ENCODE measurements at regions not wholly inside any gene's neighbourhood (a gene's known extent, or its start where the extent isn't known, plus 50 kb on each side); places are given as distances from the start of the nearest gene placed in this dataset.

DNA sequence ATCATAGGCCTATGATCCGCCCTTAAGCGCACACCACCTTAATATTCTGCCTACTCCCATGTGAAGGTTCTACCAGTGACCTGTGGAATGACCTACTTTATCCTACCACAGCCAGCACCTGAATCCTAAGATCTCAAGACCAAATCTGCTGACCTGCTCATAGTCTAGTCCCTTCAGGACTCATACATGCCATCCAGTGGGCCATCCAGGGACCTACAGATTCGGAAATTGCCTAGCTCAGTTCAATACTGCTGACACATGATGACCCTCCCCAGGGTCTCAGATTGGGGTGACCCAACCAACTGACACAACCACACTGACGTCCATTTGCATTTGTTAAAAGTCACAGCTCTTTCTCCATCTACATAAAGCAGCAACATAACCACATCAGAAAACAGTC lies 443.8 kb upstream of the ST8SIA4 start:
- TF ChIP-seq, protein P1, sequence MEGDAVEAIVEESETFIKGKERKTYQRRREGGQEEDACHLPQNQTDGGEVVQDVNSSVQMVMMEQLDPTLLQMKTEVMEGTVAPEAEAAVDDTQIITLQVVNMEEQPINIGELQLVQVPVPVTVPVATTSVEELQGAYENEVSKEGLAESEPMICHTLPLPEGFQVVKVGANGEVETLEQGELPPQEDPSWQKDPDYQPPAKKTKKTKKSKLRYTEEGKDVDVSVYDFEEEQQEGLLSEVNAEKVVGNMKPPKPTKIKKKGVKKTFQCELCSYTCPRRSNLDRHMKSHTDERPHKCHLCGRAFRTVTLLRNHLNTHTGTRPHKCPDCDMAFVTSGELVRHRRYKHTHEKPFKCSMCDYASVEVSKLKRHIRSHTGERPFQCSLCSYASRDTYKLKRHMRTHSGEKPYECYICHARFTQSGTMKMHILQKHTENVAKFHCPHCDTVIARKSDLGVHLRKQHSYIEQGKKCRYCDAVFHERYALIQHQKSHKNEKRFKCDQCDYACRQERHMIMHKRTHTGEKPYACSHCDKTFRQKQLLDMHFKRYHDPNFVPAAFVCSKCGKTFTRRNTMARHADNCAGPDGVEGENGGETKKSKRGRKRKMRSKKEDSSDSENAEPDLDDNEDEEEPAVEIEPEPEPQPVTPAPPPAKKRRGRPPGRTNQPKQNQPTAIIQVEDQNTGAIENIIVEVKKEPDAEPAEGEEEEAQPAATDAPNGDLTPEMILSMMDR (IDR thresholded peaks at IDR 0.05), result no peak
- TF ChIP-seq POLR2A (IDR thresholded peaks at IDR 0.05), result no peak

Data from adrenal gland (tissue), 5 donors.